ENCODE measurements at regions not wholly inside any gene's neighbourhood (a gene's known extent, or its start where the extent isn't known, plus 50 kb on each side); places are given as distances from the start of the nearest gene placed in this dataset.

- DNase-seq (ENCODE audit: low spot score): no peak
These were observed 124.5 kb upstream of the CSF3R start for GRCh38 chr1:36607263-36607651.

GRCh38 chr1:36606641-36607262 is 124.0 kb upstream of the CSF3R start:
- no peak for DNase-seq (ENCODE audit: low spot score)

GRCh38 chr1:36605942-36606640 is 123.4 kb upstream of the CSF3R start:
- DNase-seq (ENCODE audit: low spot score): no peak

DNA sequence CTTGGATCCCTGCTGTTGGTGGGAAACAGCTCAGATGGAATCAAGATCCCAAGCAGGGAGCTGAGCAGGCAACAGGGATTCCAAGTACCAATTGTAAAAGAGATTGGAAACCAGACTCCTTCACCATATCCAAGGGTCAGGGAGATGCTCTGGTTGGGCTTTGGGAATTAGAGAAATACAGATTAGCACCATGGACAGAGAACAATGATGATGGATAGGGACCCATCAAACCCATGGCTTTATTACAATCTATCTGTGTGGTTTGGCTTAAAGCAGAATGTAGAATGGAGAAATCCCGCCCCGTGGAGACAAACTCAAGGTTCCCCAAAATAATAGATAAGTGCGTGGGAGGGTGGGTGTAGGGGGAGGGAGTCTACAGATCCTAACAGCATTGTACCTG is 120.7 kb upstream of the CSF3R start:
- DNase-seq (ENCODE audit: low spot score): no peak

DNA sequence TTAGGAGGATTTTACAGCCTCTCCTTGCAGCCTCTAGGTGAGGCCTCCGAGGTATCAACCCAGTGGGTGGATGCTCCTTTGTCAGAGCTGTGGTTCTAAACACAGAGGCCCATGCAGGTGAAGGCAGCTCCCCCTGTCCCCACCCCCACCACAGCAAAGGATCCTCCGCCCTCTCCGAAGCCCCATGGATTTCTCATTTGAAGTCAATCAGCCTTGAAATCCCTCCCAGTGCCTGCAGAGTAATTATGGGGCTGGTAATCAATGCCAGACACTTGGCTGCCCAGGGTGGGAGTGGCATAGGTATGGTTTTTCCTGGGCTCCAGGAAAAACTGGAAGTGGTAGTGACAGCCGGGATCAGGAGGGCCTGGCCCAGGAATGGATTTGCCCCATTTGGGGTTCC is 119.5 kb upstream of the CSF3R start:
- DNase-seq (ENCODE audit: low spot score): no peak

- no peak for DNase-seq (ENCODE audit: low spot score)
These were observed 117.1 kb upstream of the CSF3R start for GRCh38 chr1:36599828-36600227.

DNA sequence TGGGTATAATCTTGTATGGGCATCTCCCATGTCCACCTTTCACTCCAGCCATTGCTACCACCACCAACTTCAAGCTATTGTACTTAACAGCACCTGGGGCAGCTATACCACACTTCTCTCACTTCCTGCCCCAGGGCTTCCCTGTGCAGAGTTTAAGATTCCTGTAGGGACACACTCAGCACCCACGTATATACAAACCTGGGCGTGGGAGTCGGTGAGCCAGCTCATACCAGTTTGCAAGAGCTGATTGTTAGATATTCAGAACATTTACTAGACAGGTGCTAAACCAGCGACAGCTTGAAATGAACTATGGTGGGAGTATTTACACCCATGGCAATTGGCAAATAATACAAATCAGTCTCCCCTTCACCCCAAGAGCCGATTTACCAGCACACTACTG is 114.8 kb upstream of the CSF3R start:
- DNase-seq (ENCODE audit: low spot score): no peak

- no peak for DNase-seq (ENCODE audit: low spot score)
These were observed 113.2 kb upstream of the CSF3R start for GRCh38 chr1:36595921-36596320.

DNA sequence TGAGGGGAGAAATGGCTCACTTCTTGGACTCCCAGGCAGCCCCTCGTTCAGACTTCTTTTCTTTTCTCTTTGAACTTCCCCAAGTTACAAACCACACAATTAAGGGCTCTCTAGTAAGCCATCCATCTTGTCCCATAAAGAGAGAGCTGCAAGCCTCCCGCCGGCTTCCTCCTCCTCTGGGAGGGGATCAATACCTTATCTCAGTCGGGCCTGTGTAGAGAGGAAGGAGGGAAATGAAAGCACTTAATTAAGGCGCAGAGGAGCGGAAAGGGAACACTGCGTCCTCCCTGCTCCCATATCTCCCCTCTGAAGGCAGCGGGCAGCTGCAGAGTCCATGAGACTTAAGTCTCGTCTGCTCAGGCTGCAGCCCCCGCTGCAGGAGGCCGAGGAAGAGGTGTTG is 112.6 kb upstream of the CSF3R start:
- DNase-seq (ENCODE audit: low spot score): no peak

- DNase-seq (ENCODE audit: low spot score): no peak
These were observed 111.3 kb upstream of the CSF3R start for GRCh38 chr1:36594023-36594422.

GRCh38 chr1:36591278-36591677 is 108.6 kb upstream of the CSF3R start:
- DNase-seq (ENCODE audit: low spot score): no peak

DNA sequence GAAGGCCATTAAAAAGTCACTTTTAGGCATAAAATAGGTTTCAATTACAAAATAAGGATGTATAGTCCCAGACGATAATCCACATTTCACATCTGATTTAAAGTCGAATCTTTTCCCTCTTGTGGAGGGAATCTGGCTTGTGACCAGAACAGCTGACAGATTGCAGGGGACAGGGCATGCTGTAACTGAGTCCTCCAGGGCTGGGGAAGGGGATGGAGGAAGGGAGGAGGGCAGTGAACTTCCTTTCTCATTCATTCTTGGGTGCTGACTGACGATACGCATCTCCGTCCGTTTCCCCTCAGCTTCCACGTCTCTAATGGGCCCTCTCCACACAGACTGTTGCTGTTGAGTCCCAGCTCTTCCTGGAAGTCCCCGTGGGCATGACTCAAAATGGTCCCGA is 108.1 kb upstream of the CSF3R start:
- no peak for DNase-seq (ENCODE audit: low spot score)

- no peak for DNase-seq (ENCODE audit: low spot score)
These were observed 107.6 kb upstream of the CSF3R start for GRCh38 chr1:36590264-36590663.

DNA sequence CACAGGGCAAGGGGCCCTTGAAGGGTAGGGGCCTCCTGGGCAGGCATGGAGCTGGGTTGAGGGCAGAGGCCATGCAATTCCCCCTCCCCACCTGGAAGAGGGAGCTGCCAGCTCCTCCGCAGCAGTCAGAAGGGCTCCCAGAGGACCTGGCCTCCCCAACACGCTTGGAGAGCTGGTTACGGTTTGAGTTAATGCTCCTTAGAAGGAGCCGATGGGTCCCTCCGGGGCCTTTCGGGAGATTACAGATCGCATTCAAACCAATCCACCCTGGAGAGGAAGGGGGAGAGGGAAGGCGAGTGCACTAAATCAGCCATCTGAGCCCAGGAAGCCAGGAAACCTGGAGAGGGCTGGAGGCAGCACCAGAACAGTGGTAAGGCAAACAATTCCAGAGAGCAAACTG is 106.3 kb upstream of the CSF3R start:
- DNase-seq (ENCODE audit: low spot score): no peak

GRCh38 chr1:36585569-36586548 is 103.1 kb upstream of the CSF3R start:
- DNase-seq (ENCODE audit: low spot score): no peak

DNA sequence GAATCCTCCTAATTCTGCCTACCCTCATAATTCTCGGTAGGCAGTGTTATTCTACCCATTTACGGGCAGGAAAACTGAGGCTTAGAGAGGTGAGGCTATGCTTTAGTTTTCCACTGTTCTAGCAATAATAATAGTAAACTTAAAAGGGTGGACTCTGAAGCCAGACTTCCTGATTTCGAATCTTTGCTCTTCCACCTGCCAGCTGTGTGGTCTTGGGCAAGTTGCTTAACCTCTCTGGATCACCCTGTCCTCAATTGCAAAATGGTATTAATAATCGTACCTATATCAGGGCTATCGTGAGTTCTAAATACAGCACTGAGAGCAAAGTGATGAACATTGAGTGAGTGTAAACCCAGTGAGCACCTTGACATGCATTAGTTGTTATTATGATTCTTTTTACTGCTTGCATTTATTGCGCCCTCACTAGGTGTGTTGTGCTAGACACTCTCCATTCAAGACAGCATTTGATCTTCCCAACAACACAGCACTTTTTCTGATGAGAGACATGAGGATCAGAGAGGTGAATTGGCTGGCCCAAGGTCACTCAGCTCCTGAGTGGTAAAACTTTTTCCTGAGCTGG is 102.3 kb upstream of the CSF3R start:
- no peak for DNase-seq (ENCODE audit: low spot score)

GRCh38 chr1:36583980-36584782 is 101.5 kb upstream of the CSF3R start:
- no peak for DNase-seq (ENCODE audit: low spot score)

DNA sequence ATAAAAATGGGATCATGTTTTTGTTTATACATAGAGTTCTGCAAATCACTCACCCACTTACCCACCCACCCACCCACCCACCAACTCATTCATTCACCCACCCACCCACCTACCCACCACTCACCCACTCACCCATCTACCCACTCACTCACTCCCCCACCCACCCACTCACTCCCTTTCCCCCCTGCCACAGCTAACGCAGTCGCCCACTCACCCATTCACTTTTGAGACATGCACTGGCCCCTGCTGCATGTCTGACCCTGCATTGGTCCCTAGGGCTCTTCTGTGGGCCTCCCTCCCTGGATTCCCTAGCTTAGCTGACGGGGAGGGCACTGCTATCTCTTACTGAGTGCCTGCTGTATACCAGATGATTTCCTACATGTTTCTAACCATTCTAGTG is 100.4 kb upstream of the CSF3R start:
- no peak for DNase-seq (ENCODE audit: low spot score)

GRCh38 chr1:36582066-36582755 is 99.5 kb upstream of the CSF3R start:
- DNase-seq (ENCODE audit: low spot score): no peak

DNA sequence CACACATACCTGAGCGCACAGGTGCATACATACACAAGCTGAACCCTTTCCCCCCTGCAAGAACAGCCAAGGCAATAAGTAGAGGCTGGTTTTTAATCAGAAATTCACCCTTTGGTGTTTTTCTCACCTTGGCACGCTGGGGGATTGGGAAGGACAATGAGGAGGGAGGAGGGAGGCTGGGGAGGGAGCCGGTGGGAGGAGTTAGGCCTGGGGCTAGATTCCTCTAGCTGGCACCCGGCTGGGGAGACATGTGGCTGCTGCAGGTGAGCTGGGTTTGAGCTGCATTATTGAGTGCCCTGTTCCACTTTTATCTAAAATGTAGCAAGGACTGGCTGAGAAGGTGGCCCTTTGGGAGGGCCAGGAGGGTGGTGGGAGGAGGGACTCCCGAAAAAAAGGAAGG is 97.8 kb upstream of the CSF3R start:
- DNase-seq (ENCODE audit: low spot score): no peak

- no peak for DNase-seq (ENCODE audit: low spot score)
These were observed 96.3 kb upstream of the CSF3R start for GRCh38 chr1:36579039-36579438.
